ENCODE measurements at regions not wholly inside any gene's neighbourhood (a gene's known extent, or its start where the extent isn't known, plus 50 kb on each side); places are given as distances from the start of the nearest gene placed in this dataset.
A peak's percentile ranks its signal among the peaks of the same experiment; 100 is the strongest.

DNA sequence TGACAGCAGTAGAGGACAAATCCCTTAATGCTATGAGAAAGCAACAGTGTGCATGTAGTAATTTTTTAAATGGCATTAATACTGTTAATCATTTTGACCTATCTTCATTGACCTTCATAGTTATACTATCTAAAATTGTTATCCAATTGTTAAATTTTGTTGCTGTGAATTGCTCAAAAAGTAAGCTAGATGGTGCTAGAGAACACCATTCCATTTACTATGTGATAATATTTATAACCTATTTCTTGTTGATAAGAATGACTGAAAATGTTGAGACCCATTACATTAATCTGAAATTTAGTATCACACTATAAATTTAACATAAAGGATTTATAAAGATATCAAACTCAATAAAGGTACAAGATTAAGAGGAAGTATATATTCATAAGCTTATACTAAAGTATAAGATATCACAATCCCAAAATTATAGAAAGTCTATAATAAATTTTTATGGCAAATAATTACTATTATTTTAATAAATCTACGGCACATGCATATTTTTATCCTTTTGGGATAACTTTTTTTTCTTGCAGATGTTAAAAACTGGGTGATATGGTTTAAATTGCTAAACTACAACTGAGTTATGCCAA, 1573.3 kb downstream of the PCDH9 start:
- H3K9me3 ChIP-seq (ENCODE audit: control insufficient read depth, insufficient read depth, low read length): no peaks in the 10 kb centered on the region
- no peak for ATAC-seq (ENCODE audit: low read depth)
- H3K27me3 ChIP-seq (ENCODE audit: control insufficient read depth, insufficient read depth, low read length): no peaks in the 10 kb centered on the region
- dilution Hi-C loops (cut with HindIII; ENCODE audit: low sequenced_read_pairs, unreplicated experiment): no loop called here
- no peaks in the 10 kb centered on the region for H3K4me1 ChIP-seq (ENCODE audit: control insufficient read depth, insufficient read depth, low read length)
- no peaks in the 10 kb centered on the region for H3K79me1 ChIP-seq (ENCODE audit: low read depth in 1 of 2, low read length in 2 of 2)
- ChIA-PET POLR2A (ENCODE audit: unreplicated experiment) (interaction anchor here (0.6 kb wide), 1 partner anchor 1467 kb away, joined by 5 read pairs; no protein-coding TSS in a partner anchor), CTCF (interaction anchor here (0.5 to 0.6 kb wide), 2 partner anchors 14 to 683 kb away, joined by 4 to 5 read pairs; no protein-coding TSS in a partner anchor)
- no peak for TF ChIP-seq MAFK (IDR thresholded peaks at IDR 0.05; ENCODE audit: low read depth, low read length)
- peak; percentile 81 for TF ChIP-seq RAD21 (IDR thresholded peaks at IDR 0.05; ENCODE audit: low read length)
- TF ChIP-seq, protein P1, sequence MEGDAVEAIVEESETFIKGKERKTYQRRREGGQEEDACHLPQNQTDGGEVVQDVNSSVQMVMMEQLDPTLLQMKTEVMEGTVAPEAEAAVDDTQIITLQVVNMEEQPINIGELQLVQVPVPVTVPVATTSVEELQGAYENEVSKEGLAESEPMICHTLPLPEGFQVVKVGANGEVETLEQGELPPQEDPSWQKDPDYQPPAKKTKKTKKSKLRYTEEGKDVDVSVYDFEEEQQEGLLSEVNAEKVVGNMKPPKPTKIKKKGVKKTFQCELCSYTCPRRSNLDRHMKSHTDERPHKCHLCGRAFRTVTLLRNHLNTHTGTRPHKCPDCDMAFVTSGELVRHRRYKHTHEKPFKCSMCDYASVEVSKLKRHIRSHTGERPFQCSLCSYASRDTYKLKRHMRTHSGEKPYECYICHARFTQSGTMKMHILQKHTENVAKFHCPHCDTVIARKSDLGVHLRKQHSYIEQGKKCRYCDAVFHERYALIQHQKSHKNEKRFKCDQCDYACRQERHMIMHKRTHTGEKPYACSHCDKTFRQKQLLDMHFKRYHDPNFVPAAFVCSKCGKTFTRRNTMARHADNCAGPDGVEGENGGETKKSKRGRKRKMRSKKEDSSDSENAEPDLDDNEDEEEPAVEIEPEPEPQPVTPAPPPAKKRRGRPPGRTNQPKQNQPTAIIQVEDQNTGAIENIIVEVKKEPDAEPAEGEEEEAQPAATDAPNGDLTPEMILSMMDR (conservative IDR thresholded peaks at IDR 0.05; ENCODE audit: low read depth, low read length): peak; percentile 76
- TF ChIP-seq SMC3 (IDR thresholded peaks at IDR 0.05; ENCODE audit: low read depth, low read length): peak; percentile 62
- no peak overlapping the region for H2BK5ac ChIP-seq (ENCODE audit: low read depth, low read length, poor library complexity, severe bottlenecking)
- in situ Hi-C loops (cut with MboI; ENCODE audit: low sequenced_read_pairs): loop anchor here (5.0 to 10.0 kb wide), 2 partner anchors 1038 to 1570 kb away; no protein-coding TSS in a partner anchor
- H2BK15ac ChIP-seq (ENCODE audit: low read depth, low read length): no peak overlapping the region
- no peak overlapping the region for H3K4ac ChIP-seq (ENCODE audit: low read depth, low read length)
- no peak overlapping the region for H3K56ac ChIP-seq (ENCODE audit: extremely low read depth, insufficient read depth, low read length)
- no peak overlapping the region for H3K4me3 ChIP-seq (ENCODE audit: insufficient read depth, low read depth, low read length)
- no peak overlapping the region for H2BK20ac ChIP-seq (ENCODE audit: low read depth, low read length)
- no TSS peak for BruUV-seq (replicated peaks)
- H2AFZ ChIP-seq (replicated peaks; ENCODE audit: low read length, poor library complexity): no peak overlapping the region
- H3K9ac ChIP-seq (ENCODE audit: low read depth, low read length): no peak overlapping the region
- no peaks in the 10 kb centered on the region for H3K9me1 ChIP-seq (ENCODE audit: insufficient read depth, low read length)
- no peak overlapping the region for H4K8ac ChIP-seq (ENCODE audit: low read depth in 2 of 2, low read length in 2 of 2)
- H3K14ac ChIP-seq (replicated peaks; ENCODE audit: low read depth, low read length): no peak overlapping the region
- intact Hi-C loops (cut with micrococcal nuclease): loop anchor here (2.0 to 10.0 kb wide), 5 partner anchors 548 to 1760 kb away; no protein-coding TSS in a partner anchor
- no peak overlapping the region for H2BK120ac ChIP-seq (ENCODE audit: low read depth, low read length)
- H3K18ac ChIP-seq (ENCODE audit: low read depth, low read length): no peak overlapping the region
- H4K91ac ChIP-seq (ENCODE audit: insufficient read depth, low read depth, low read length): no peak overlapping the region
- WGBS, 2 experiments (ENCODE audit: extremely low coverage in 2 of 2, insufficient read length in 1 of 2): no CpG with 5 or more reads among the region's 1 CpG
- H3K23ac ChIP-seq (ENCODE audit: low read depth, low read length): no peak overlapping the region
- no peak overlapping the region for H2AK5ac ChIP-seq (ENCODE audit: low read depth, low read length)
- no peaks in the 10 kb centered on the region for H4K20me1 ChIP-seq (ENCODE audit: insufficient read depth, low read length)
- DNase-seq: peak; percentile 30
- no peak overlapping the region for H3K4me2 ChIP-seq (ENCODE audit: low read depth, low read length)
- no peak overlapping the region for H3K27ac ChIP-seq (ENCODE audit: insufficient read depth, low read length)
- H4K5ac ChIP-seq (ENCODE audit: low read depth, low read length): no peak overlapping the region
- H2AK9ac ChIP-seq (replicated peaks; ENCODE audit: low read depth, low read length, poor library complexity): no peak overlapping the region
- no peaks in the 10 kb centered on the region for H3K36me3 ChIP-seq (ENCODE audit: control insufficient read depth, insufficient read depth, low read length)
